Panc1 (cell line): ENCODE measurements at regions not wholly inside any gene's neighbourhood (a gene's known extent, or its start where the extent isn't known, plus 50 kb on each side); places are given as distances from the start of the nearest gene placed in this dataset.

ENCODE experiments used
- ATAC-seq: fragments of 200-7000 bp; cut with Tn5 transposase; 2 replicates; pipeline ENCODE4 v1.9.1; 2020; ENCODE audit warnings: mild to moderate bottlenecking, moderate library complexity
- BruUV-seq: library from RNA; stranded (reverse); fragments of 400-500 nt; replicated peaks from 2 replicates; lab custom pipeline; 2021; lab: Mats Ljungman, UMichigan
- CTCF ChIA-PET: fragments of 300-600 bp; sonication (Branson Sonifier 250); formaldehyde crosslinking; loops from one replicate; lab custom pipeline; 2022; ENCODE audit warnings: antibody characterized with exemption; lab: Charles Lee
- POLR2A ChIA-PET: fragments of 300-600 bp; sonication (Branson Sonifier 250); formaldehyde crosslinking; loops from one replicate; lab custom pipeline; 2022; ENCODE audit warnings: antibody characterized with exemption; lab: Charles Lee
- DNase-seq: peaks from one replicate; pipeline ENCODE4 v3.0.0-alpha.2; 2010; ENCODE audit warnings: low read depth, low spot score
- H3K27ac ChIP-seq: 2 replicates; pipeline ENCODE4 v1.5.1; 2011; ENCODE audit warnings: mild to moderate bottlenecking, low read length, inconsistent platforms
- H3K27me3 ChIP-seq: fragments of 200-500 bp; sonication (Bioruptor generic); 2 replicates; pipeline ENCODE4 v1.6.0; 2014; ENCODE audit warnings: low read length, inconsistent platforms; ENCODE audit not compliant: control insufficient read depth, insufficient read depth
- H3K36me3 ChIP-seq: fragments of 200-500 bp; sonication (Bioruptor generic); 2 replicates; pipeline ENCODE4 v1.5.1; 2014; ENCODE audit warnings: inconsistent platforms, mild to moderate bottlenecking, low read length, moderate library complexity; ENCODE audit not compliant: control insufficient read depth, insufficient read depth
- H3K4me1 ChIP-seq: 2 replicates; pipeline ENCODE4 v1.5.1; 2011; ENCODE audit warnings: inconsistent platforms, mild to moderate bottlenecking, low read length, moderate library complexity; ENCODE audit not compliant: control insufficient read depth, insufficient read depth
- H3K4me3 ChIP-seq, 2 experiments: 2 replicates each; pipeline ENCODE4 v1.5.1; 2011 to 2012; ENCODE audit warnings: low read depth in 2 of 2, low read length in 2 of 2, mild to moderate bottlenecking in 2 of 2, inconsistent platforms in 1 of 2, moderate library complexity in 1 of 2
- H3K9me3 ChIP-seq: fragments of 200-500 bp; sonication (Bioruptor generic); 2 replicates; pipeline ENCODE4 v1.5.1; 2014; ENCODE audit warnings: low read depth, mild to moderate bottlenecking, inconsistent platforms, low read length, moderate library complexity; ENCODE audit not compliant: control insufficient read depth, insufficient read depth
- CTCF ChIP-seq: fragments of 450-650 bp; IDR thresholded peaks from 2 replicates; pipeline ENCODE4 v1.5.1; 2017; ENCODE audit warnings: mild to moderate bottlenecking
- POLR2AphosphoS5 ChIP-seq: IDR thresholded peaks from 2 replicates; pipeline ENCODE4 v1.6.1; 2012; ENCODE audit warnings: mild to moderate bottlenecking, low read depth, low read length, moderate library complexity
- SIN3A ChIP-seq: IDR thresholded peaks from 2 replicates; pipeline ENCODE4 v1.6.1; 2012; ENCODE audit warnings: low read depth, mild to moderate bottlenecking, low read length, moderate library complexity, borderline replicate concordance; ENCODE audit not compliant: insufficient read depth
- TCF7L2 ChIP-seq: IDR thresholded peaks from 2 replicates; pipeline ENCODE4 v1.6.1; 2011; ENCODE audit warnings: mild to moderate bottlenecking, low read depth, low read length, inconsistent platforms
- in situ Hi-C: cut with HindIII; loops from 2 replicates; pipeline ENCODE4 v1.10.0; 2016; ENCODE audit warnings: low sequenced_read_pairs, low pct_unique_long_range_greater_than_20kb
- intact Hi-C: fragments of 100-400 bp; cut with micrococcal nuclease; formaldehyde crosslinking; loops from one replicate; pipeline ENCODE4 v1.10.0; 2022; ENCODE audit not compliant: unreplicated experiment
- TF ChIP-seq, protein P1 (sequence below), 2 experiments: IDR thresholded peaks; 2 replicates each; pipeline ENCODE4 v1.6.1; 2011 to 2012; ENCODE audit warnings: low read depth in 2 of 2, control low read depth in 1 of 2, low read length in 1 of 2, mild to moderate bottlenecking in 1 of 2, moderate library complexity in 1 of 2; ENCODE audit not compliant: insufficient read depth in 1 of 2

GRCh38 chr21:16590641-16591292 is 861.0 kb downstream of the USP25 start:
- POLR2A ChIA-PET = no interaction called here
- in situ Hi-C loops (no loop called here), intact Hi-C loops (no loop called here)
- ATAC-seq (no peak), DNase-seq (no peak)
- BruUV-seq = no TSS peak
- H3K9me3 ChIP-seq = no peaks in the 10 kb centered on the region
- H3K27me3 ChIP-seq = no peaks in the 10 kb centered on the region
- H3K27ac ChIP-seq = no peak overlapping the region
- no peak overlapping the region for H3K4me3 ChIP-seq
- CTCF ChIA-PET = no interaction called here
- peaks cover 5% of the 10 kb centered on the region; the same call in 1 of the 2 replicates for H3K4me1 ChIP-seq
- TF ChIP-seq TCF7L2 (no peak), POLR2AphosphoS5 (no peak), CTCF (no peak), SIN3A (no peak)
- TF ChIP-seq, protein P1, sequence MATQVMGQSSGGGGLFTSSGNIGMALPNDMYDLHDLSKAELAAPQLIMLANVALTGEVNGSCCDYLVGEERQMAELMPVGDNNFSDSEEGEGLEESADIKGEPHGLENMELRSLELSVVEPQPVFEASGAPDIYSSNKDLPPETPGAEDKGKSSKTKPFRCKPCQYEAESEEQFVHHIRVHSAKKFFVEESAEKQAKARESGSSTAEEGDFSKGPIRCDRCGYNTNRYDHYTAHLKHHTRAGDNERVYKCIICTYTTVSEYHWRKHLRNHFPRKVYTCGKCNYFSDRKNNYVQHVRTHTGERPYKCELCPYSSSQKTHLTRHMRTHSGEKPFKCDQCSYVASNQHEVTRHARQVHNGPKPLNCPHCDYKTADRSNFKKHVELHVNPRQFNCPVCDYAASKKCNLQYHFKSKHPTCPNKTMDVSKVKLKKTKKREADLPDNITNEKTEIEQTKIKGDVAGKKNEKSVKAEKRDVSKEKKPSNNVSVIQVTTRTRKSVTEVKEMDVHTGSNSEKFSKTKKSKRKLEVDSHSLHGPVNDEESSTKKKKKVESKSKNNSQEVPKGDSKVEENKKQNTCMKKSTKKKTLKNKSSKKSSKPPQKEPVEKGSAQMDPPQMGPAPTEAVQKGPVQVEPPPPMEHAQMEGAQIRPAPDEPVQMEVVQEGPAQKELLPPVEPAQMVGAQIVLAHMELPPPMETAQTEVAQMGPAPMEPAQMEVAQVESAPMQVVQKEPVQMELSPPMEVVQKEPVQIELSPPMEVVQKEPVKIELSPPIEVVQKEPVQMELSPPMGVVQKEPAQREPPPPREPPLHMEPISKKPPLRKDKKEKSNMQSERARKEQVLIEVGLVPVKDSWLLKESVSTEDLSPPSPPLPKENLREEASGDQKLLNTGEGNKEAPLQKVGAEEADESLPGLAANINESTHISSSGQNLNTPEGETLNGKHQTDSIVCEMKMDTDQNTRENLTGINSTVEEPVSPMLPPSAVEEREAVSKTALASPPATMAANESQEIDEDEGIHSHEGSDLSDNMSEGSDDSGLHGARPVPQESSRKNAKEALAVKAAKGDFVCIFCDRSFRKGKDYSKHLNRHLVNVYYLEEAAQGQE (IDR thresholded peaks at IDR 0.05; ENCODE audit: insufficient read depth in 1 of 2, low read depth in 2 of 2, low read length in 1 of 2) = no peak
- H3K36me3 ChIP-seq = no peaks in the 10 kb centered on the region

- H3K4me3 ChIP-seq = no peak overlapping the region
- in situ Hi-C loops (no loop called here), intact Hi-C loops (no loop called here)
- BruUV-seq = no TSS peak
- no peaks in the 10 kb centered on the region for H3K4me1 ChIP-seq
- H3K27me3 ChIP-seq = no peaks in the 10 kb centered on the region
- H3K36me3 ChIP-seq = no peaks in the 10 kb centered on the region
- DNase-seq = no peak
- TF ChIP-seq SIN3A (no peak), POLR2AphosphoS5 (no peak), TCF7L2 (no peak), CTCF (no peak)
- TF ChIP-seq, protein P1 (IDR thresholded peaks at IDR 0.05; ENCODE audit: insufficient read depth in 1 of 2, low read depth in 2 of 2, low read length in 1 of 2) = no peak
- H3K27ac ChIP-seq = no peak overlapping the region
- no peak for ATAC-seq
- ChIA-PET CTCF (no interaction called here), POLR2A (no interaction called here)
- H3K9me3 ChIP-seq = no peaks in the 10 kb centered on the region
Measured at GRCh38 chr21:16592381-16592780, 862.6 kb downstream of the USP25 start.
